GM19467 (cell line): ENCODE measurements at regions not wholly inside any gene's neighbourhood (a gene's known extent, or its start where the extent isn't known, plus 50 kb on each side); places are given as distances from the start of the nearest gene placed in this dataset.
"Not testable (repeated sequence)": the region's sequence is repeated elsewhere in the genome, so short reads cannot be mapped to it uniquely, and the experiment has no call there.

ENCODE experiments used
- ATAC-seq: cut with Tn5 transposase; IDR thresholded peaks from one replicate; pipeline ENCODE4 v1.9.1; 2021; ENCODE audit warnings: mild to moderate bottlenecking, moderate library complexity; ENCODE audit not compliant: unreplicated experiment

- no peak for ATAC-seq
Measured at GRCh38 chr21:28607545-28607944, 385.1 kb downstream of the LTN1 start.

- ATAC-seq = peak; percentile 79
Measured at GRCh38 chr21:28604946-28605537, 387.6 kb downstream of the LTN1 start.

GRCh38 chr21:28602546-28602945, 390.1 kb downstream of the LTN1 start:
- ATAC-seq = no peak

GRCh38 chr21:28598214-28598613, 394.5 kb downstream of the LTN1 start:
- no peak for ATAC-seq

DNA sequence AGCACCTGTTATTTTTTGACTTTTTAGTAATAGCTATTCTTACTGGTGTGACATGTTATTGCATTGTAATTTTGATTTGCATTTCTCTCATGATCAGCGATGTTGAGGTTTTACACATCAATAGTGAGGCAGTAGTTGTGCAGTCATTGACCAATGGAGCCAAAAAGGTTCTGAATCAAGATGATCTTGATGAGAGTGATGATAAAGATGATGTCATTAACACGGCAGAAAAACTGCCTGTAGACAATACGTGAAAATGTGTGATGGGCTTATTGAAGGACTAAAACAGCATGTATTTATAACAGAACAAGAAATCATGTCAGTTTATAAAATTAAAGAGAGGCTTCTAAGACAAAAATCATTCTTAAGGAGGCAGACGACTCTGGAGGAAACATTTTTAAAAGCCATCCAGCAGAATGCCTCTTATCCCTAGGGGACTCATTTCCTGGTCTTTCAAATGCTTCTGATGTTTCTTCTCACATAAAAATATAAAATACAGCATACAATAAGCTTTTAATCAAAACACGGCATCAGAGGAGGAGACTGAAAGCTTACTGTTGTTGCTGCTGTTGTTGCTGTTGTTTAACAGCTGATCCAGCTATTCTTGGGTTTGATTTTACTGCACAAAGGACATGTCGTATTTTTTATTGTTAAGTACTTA, 400.3 kb downstream of the LTN1 start:
- no peak for ATAC-seq

- ATAC-seq = no peak
Measured at GRCh38 chr21:28590676-28591075, 402.0 kb downstream of the LTN1 start.

- no peak for ATAC-seq
Measured at GRCh38 chr21:28590026-28590425, 402.7 kb downstream of the LTN1 start.

GRCh38 chr21:28588997-28589396, 403.7 kb downstream of the LTN1 start:
- ATAC-seq = no peak

DNA sequence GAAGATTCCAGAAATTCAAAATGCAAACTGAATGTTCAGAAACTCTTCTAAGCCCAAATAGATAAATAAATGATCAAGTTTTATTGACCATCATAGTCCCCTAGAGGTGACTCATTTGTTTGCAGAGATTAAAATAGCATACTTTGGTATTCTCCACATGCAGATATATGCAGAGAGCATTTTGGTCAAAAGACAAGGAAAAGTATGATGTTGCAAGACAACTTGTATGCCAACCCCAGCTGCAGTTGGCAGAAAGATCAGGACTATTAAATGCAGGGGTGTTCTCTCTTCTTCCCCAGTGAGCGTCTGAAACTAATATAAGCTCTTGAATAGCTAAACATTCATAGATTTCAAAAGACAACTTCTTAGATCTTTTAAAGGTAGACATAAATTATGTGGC, 404.9 kb downstream of the LTN1 start:
- ATAC-seq = no peak

- no peak for ATAC-seq
Measured at GRCh38 chr21:28581976-28582375, 410.7 kb downstream of the LTN1 start.

DNA sequence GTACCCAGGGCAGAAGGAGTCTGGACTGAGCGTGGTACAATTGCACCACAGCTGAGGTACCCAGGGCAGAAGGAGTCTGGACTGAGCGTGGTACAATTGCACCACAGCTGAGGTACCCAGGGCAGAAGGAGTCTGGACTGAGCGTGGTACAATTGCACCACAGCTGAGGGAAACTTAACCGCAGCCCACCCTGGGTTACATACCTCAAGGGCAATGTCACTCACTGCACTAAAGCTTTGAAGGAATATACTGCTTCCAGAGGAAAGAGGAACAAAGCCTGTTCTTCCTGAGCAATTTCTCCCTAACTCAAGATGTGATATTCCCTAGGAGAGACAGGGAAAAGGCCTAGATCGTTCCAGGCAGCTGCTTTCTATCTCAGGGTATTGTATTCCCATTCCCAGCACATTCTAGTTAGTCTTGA, 411.4 kb downstream of the LTN1 start:
- not testable (repeated sequence) for ATAC-seq

GRCh38 chr21:28580585-28580984, 412.1 kb downstream of the LTN1 start:
- no peak for ATAC-seq

DNA sequence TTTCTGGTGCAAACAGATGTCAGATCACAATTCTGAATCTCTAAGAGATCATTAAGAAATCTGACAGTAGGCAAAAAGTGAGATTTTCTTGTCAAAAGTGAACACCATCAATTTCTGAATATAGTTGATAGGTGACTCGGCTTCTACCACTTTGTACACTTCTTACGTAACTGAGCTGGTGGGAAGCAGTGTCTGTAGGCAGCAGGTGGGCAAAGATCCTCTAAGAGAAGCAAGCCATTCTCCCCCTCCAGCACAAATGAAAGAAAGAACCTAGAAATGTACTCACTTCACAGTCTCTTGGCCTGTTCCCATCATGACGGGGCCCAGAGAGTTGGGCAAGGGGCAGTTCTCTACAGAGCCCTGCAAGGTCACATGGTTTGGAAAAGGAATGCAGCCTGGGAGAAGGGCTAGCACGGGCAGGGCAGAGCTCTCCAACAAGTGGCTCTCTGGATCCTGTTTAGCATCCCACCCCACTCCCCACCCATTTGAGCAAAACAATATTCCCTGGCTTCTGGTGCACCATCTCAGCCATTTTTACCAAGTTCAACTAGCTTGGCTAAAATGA, 412.6 kb downstream of the LTN1 start:
- ATAC-seq = no peak

DNA sequence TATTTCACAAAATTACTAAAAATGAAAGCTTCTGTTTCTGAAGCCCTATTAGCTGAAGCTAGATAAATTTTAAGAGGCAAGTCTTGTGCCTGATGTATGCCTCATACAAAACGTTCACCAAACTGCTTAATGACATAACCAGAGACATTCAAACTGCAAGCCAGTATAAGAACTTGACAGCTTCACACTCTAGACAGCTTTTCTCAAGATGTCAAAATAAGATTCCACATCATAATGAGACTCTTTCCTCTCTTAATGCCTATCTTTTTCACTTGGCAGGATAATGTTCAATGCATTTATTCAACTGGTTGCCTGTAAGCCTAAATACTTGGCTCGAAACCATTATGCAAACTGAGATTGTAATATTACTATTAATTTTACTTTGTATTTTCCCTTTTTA, 424.0 kb downstream of the LTN1 start:
- no peak for ATAC-seq

GRCh38 chr21:28563933-28564332, 428.7 kb downstream of the LTN1 start:
- not testable (repeated sequence) for ATAC-seq

DNA sequence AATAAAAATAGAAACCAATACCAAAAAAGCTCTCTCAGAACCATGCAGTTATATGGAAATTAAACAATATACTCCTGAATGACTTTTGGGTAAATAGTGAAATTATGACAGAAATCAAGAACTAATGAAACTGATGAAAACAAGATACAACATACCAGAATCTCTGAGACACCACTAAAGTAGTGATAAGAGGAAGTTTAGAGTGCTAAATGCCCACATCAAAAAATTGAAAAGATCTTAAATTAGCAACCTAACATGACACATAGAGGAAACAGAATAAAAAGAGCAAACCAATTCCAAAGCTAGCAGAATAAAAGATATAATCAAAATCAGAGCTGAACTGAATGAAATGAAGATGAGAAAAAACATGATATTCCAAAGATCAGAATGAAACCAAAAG, 430.9 kb downstream of the LTN1 start:
- no peak for ATAC-seq

- no peak for ATAC-seq
Measured at GRCh38 chr21:28554660-28555475, 437.8 kb downstream of the LTN1 start.

DNA sequence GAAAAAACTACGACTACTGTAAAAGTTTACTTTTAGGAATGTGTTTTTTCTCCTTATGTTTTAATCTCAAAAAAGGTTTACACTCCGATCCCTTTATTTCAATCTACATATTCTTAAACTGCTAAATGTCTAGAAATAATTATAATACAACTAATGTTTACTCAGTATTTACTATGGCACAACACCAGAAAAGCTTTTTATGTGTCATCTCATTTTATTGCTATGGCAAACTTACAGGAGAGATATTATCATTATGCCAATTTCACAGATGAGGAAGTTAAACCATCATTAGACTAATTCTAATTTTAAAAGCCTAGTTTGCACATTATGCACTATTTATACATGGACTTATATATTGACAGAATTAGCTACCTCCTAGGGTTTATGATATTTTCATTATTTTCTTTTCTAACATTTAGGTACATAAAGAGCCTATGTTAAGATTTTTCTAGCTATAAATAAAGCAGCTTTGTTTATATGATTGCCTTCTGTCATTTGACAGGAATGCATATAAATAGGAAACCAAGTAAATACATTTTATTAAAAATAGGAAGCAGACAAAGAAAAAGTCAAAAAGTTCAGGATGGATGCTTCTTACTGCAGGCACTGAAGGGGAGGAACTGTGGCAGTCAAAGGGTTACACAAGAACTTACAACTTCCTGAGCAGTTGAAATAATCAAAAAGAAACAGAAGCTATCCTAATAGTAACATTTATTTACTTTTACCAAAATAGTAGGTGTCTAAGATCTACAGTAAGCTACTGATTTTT, 442.4 kb downstream of the LTN1 start:
- ATAC-seq = no peak

DNA sequence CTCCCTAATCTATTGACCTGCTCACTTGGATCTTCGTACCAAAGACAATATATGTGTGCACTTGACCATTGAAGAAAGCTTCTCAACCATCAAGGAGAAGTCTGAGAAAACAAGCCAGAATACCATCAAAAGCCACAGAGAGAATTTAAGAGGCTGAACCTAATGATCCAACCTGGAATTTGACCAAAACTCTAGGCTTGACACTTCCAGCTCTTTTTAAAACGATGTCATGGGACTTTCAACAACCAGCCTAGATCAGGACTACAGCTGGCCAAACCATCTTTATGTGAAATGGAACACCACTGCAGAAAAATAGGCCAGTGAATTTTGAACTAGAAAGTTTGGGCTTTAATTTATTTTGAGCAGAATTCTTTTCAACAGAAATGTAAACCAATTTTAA, 444.4 kb downstream of the LTN1 start:
- ATAC-seq = no peak

- no peak for ATAC-seq
Measured at GRCh38 chr21:28547766-28548165, 444.9 kb downstream of the LTN1 start.

GRCh38 chr21:28543975-28544374, 448.7 kb downstream of the LTN1 start:
- ATAC-seq = no peak
